SK-N-MC (cell line): ENCODE measurements at regions not wholly inside any gene's neighbourhood (a gene's known extent, or its start where the extent isn't known, plus 50 kb on each side); places are given as distances from the start of the nearest gene placed in this dataset.
"Not testable (repeated sequence)": the region's sequence is repeated elsewhere in the genome, so short reads cannot be mapped to it uniquely, and the experiment has no call there.

ENCODE experiments used
- EZH2 ChIP-seq: fragments of 200-600 bp; sonication (generic); IDR thresholded peaks from one replicate; pipeline ENCODE4 v1.6.1; 2017; ENCODE audit warnings: antibody characterized with exemption
- POLR2AphosphoS5 ChIP-seq: IDR thresholded peaks from 2 replicates; pipeline ENCODE4 v1.6.1; 2012; ENCODE audit warnings: mild to moderate bottlenecking, low read depth, low read length, borderline replicate concordance

DNA sequence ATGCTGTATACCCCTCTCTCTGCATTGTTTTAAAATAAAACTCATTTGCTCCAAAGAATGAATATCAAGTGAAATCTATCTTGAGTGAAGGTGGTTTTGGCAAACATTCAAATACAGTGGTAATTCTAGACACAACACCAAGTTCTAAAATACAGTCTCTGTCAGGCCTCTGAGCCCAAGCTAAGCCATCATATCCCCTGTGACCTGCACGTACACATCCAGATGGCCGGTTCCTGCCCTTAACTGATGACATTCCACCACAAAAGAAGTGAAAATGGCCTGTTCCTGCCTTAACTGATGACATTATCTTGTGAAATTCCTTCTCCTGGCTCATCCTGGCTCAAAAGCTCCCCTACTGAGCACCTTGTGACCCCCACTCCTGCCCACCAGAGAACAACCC lies 1201.5 kb downstream of the FLRT2 start:
- TF ChIP-seq POLR2AphosphoS5, EZH2: not testable (repeated sequence)
